NCI-H69 (cell line): ENCODE measurements at regions not wholly inside any gene's neighbourhood (a gene's known extent, or its start where the extent isn't known, plus 50 kb on each side); places are given as distances from the start of the nearest gene placed in this dataset.
A peak's percentile ranks its signal among the peaks of the same experiment; 100 is the strongest.

Experiments
- DNase-seq: peaks from one replicate; lab custom pipeline; 2025; lab: John Stamatoyannopoulos, UW

GRCh38 chr13:73704587-73704986 is 429.6 kb downstream of the KLF12 start:
- no peak for DNase-seq

GRCh38 chr13:73703606-73704005 is 430.6 kb downstream of the KLF12 start:
- no peak for DNase-seq

- no peak for DNase-seq
Measured at GRCh38 chr13:73702419-73703071, 431.7 kb downstream of the KLF12 start.

DNA sequence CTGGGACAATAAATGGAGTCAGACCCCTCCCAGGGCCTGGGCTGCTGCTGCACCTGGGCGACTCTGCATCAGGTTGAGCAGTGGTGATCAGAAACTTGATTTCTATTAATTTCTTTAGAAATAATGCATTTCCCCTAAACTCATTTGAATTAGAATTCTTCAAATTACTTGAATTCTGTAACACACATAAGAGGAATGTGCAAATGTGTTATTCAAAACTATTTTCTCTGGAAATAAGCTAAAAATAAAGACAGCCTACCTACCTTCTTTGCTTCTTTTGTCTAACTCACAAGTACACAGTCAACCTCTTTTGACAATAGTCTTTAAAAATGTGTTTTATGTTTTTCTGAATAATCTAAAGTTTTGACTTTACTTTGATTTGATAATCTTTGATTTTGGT is 433.0 kb downstream of the KLF12 start:
- no peak for DNase-seq

- DNase-seq, result no peak
Measured at GRCh38 chr13:73698859-73699258, 435.3 kb downstream of the KLF12 start.

DNA sequence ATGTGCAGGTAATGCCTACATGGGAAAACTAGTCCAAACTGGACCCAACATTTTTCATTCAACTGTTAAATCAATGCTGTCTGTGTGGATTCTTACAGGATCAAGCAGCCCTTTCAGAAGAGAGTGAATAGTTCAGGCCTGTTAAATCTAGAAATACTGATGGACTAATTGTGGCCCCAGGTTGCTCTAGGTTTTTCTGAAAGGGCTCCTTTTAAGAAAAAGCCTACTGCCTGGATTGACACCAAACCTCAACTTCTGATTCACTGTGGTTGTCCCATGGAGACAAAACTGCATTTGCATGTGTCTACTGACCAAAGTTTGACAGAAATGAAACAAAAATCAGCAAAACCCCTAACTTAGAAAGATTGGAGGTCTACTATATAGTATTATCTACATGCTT is 437.0 kb downstream of the KLF12 start:
- DNase-seq, result no peak

- no peak for DNase-seq
Measured at GRCh38 chr13:73696713-73697112, 437.5 kb downstream of the KLF12 start.

DNA sequence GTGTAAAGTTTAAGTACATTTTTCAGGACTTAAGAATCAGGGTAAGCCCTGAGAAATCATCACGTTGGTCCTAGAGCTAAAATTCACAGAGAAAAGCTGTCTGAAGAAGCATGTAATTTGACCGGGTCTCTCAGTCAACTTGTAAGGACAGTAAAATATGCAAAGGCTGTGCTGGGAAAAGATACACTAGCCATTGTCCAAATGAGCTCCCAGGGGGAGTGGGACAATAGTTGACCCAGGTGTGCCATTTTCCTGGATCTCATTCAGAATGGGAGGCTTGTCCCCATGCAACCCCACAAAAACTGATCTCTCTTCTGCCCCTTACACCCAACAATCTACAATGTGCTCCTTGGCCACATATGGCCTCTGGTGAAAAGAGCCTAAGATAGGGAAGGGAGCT is 437.9 kb downstream of the KLF12 start:
- no peak for DNase-seq

- DNase-seq, result no peak
Measured at GRCh38 chr13:73695325-73695724, 438.9 kb downstream of the KLF12 start.

- no peak for DNase-seq
Measured at GRCh38 chr13:73693215-73693614, 441.0 kb downstream of the KLF12 start.

- no peak for DNase-seq
Measured at GRCh38 chr13:73691891-73692290, 442.3 kb downstream of the KLF12 start.

DNA sequence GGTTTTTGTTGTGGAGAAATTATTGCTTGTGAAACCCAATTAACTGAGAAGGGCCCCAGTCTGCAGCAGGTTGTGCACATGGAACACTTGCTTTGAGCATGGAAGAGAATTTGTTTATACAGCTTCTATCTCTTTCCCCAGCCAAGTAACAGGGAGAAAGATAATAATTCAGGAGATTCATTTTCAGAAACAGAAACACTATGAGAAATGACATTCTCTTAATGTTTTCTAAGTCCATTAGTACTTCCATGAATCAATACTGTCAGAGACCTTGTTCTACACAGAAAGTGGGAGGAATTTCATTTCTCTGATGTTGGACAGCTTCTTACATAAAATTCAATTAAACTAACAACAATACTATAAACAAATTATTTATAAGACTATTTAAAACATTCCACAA is 446.3 kb downstream of the KLF12 start:
- no peak for DNase-seq

DNA sequence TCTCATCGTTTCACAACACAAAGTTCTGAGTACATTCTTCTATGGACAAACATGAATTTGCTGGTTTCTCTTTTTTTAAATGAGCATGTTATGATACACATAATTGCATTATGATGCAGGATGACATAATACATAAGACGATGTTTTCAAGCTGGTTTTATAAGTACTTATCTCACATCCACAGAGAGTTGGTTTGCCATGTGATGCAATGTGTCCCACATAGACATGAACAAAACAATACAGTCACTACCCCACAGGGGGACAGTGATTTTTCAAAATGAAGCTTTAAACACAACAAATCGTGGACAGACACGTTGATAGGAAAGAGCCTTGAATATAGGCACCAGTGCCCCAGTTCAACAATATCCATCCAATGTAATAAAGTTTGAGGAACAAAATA is 447.1 kb downstream of the KLF12 start:
- DNase-seq, result no peak

GRCh38 chr13:73684750-73685149 is 449.5 kb downstream of the KLF12 start:
- DNase-seq, result no peak

GRCh38 chr13:73684286-73684685 is 449.9 kb downstream of the KLF12 start:
- no peak for DNase-seq

GRCh38 chr13:73683746-73684145 is 450.5 kb downstream of the KLF12 start:
- DNase-seq, result no peak

DNA sequence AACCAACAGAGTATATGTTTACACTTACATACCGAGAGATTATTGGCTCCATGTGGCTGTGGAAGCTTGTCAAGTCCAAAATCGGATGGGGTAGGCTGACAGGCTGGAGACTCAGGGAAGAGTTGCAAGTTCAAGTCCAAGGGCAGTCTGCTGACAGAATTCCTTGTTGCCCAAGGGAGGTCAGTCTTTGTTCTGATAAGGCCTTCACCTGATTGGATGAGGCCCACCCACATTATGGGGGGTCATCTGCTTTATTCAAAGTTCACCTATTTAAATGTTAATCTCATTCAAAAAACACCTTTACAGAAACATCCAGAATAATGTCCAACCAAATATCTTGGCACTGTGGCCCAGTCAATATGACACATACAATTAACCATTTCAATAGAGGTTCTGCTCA is 452.4 kb downstream of the KLF12 start:
- no peak for DNase-seq

DNA sequence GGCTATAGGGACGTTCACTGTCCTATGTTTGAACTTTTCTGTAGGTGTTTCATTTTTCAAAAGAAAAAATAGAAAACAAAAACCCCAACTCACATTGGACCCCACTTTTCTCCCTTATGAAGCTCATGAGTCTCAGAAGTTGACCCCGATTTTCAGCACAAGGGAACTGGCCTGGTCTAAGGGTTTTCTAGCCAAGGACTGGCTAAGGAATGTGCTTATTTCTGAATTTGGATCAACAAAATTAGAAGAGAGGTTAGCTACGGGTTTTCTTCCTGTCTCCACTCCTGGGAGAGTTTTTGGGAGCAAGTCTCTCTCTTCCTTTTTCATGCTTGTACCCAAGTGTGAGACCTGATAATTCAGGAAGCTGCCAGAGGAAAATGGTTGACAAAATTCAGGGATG is 453.2 kb downstream of the KLF12 start:
- DNase-seq, result no peak

DNA sequence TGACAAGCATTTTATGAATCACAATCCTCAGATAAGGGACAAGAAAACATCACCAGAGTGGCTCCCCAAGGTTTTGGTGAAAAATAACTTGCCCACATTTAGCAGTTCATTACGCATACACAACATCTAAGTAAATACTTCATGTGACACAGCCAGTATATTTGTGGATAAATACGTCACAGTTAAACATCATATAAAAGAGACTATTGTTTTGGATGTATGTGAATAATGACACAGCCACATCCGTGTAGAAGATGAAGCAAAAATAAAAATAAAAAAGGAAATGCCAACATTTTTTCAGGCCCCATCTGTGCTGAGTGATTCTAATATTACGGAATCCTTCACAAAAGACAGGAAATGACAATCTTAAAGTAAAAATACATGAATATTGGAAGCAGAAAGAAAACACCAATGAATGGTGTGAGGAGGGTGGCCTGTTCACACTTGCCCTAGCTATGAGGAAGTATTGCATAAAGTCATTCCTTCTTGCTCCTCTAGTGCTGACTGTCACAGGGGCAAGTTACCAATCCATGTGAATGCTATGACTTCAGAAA is 457.1 kb downstream of the KLF12 start:
- DNase-seq, result no peak

DNA sequence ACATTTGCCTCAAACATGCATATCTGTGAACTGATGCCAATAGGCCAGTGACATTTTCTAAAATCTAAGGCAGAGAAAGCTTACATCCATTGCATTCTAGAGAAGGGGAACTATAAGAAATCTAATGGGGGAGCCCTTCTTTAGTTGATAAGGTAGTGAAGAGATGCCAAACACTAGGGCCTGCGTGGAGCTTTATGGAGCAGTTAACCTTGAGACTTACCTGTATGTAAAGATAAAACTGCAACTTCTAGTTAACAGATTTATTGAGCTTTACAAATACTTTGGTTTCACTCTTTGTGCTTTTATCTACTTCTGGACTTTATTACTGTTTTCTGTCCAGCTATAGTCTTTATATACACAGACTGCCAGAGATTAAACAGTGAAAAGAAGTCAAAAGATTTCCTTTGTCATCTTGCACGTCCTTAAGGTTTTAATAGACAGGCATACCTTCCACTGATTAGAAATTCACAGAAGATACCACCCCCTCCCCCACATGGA is 457.6 kb downstream of the KLF12 start:
- DNase-seq, result no peak

DNA sequence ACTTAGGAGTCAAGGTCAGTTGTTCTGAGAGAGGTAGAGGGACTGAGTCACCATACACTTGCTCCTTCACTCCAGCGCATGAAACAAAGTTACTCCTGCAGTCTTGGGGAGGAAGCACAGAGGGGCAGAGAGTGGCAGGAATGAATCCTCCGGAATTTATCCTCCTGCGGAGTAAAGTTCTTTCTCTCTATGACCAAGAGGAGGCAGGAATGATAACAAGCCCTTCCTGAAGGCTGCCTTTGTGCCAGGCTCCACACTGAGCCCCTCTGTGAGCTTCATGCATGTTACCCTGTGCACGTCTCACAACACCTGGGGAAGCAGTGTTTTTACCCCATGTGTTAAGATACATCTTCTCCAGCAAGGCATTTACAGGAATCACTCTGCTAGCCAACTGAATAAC is 458.4 kb downstream of the KLF12 start:
- no peak for DNase-seq

- DNase-seq, result no peak
Measured at GRCh38 chr13:73674570-73674969, 459.6 kb downstream of the KLF12 start.

GRCh38 chr13:73673931-73674330 is 460.3 kb downstream of the KLF12 start:
- no peak for DNase-seq

- DNase-seq, result peak; percentile 80
Measured at GRCh38 chr13:73672492-73672891, 461.7 kb downstream of the KLF12 start.
